IPS-15b (cell line): ENCODE measurements at regions not wholly inside any gene's neighbourhood (a gene's known extent, or its start where the extent isn't known, plus 50 kb on each side); places are given as distances from the start of the nearest gene placed in this dataset.

Experiments used
- H3K27me3 ChIP-seq: one replicate; pipeline ENCODE4 v1.6.1; 2013; ENCODE audit warnings: low read length; ENCODE audit not compliant: control insufficient read depth, insufficient read depth
- H3K36me3 ChIP-seq: one replicate; pipeline ENCODE4 v1.6.1; 2013; ENCODE audit warnings: low read length; ENCODE audit not compliant: control insufficient read depth, insufficient read depth
- H3K4me1 ChIP-seq: one replicate; pipeline ENCODE4 v1.6.1; 2013; ENCODE audit warnings: mild to moderate bottlenecking, low read length; ENCODE audit not compliant: control insufficient read depth, insufficient read depth
- H3K4me3 ChIP-seq: one replicate; pipeline ENCODE4 v1.5.1; 2013; ENCODE audit warnings: low read depth, low read length
- H3K9ac ChIP-seq: one replicate; pipeline ENCODE4 v1.6.1; 2013; ENCODE audit warnings: low read depth, mild to moderate bottlenecking, low read length
- H3K9me3 ChIP-seq: one replicate; pipeline ENCODE4 v1.6.1; 2013; ENCODE audit warnings: mild to moderate bottlenecking, low read length; ENCODE audit not compliant: control insufficient read depth, insufficient read depth

- no peak overlapping the region for H3K4me3 ChIP-seq
- H3K9ac ChIP-seq = no peak overlapping the region
- peaks cover 6% of the 10 kb centered on the region for H3K4me1 ChIP-seq
- no peaks in the 10 kb centered on the region for H3K9me3 ChIP-seq
- no peaks in the 10 kb centered on the region for H3K27me3 ChIP-seq
- no peaks in the 10 kb centered on the region for H3K36me3 ChIP-seq
Measured at GRCh38 chr9:105158020-105158419, 86.4 kb upstream of the SLC44A1 start.

- no peaks in the 10 kb centered on the region for H3K36me3 ChIP-seq
- H3K9ac ChIP-seq = no peak overlapping the region
- no peaks in the 10 kb centered on the region for H3K27me3 ChIP-seq
- no peaks in the 10 kb centered on the region for H3K9me3 ChIP-seq
- H3K4me1 ChIP-seq = peaks cover 6% of the 10 kb centered on the region
- no peak overlapping the region for H3K4me3 ChIP-seq
Measured at GRCh38 chr9:105158898-105159297, 85.6 kb upstream of the SLC44A1 start.

- no peak overlapping the region for H3K4me3 ChIP-seq
- no peaks in the 10 kb centered on the region for H3K36me3 ChIP-seq
- no peaks in the 10 kb centered on the region for H3K9me3 ChIP-seq
- no peaks in the 10 kb centered on the region for H3K27me3 ChIP-seq
- H3K4me1 ChIP-seq = peaks cover 9% of the 10 kb centered on the region
- no peak overlapping the region for H3K9ac ChIP-seq
Measured at GRCh38 chr9:105168870-105169319, 75.6 kb upstream of the SLC44A1 start.

GRCh38 chr9:105171076-105171475, 73.4 kb upstream of the SLC44A1 start:
- no peaks in the 10 kb centered on the region for H3K36me3 ChIP-seq
- no peak overlapping the region for H3K9ac ChIP-seq
- H3K4me3 ChIP-seq = no peak overlapping the region
- H3K4me1 ChIP-seq = peaks cover 16% of the 10 kb centered on the region
- no peaks in the 10 kb centered on the region for H3K9me3 ChIP-seq
- H3K27me3 ChIP-seq = no peaks in the 10 kb centered on the region

- Histone ChIP-seq H3K36me3 (no peaks in the 10 kb centered on the region), H3K4me3 (no peak overlapping the region), H3K27me3 (no peaks in the 10 kb centered on the region), H3K9me3 (no peaks in the 10 kb centered on the region), H3K4me1 (peaks cover 16% of the 10 kb centered on the region), H3K9ac (no peak overlapping the region)
Measured at GRCh38 chr9:105171589-105171988, 72.9 kb upstream of the SLC44A1 start.

GRCh38 chr9:105172436-105172835, 72.0 kb upstream of the SLC44A1 start:
- Histone ChIP-seq H3K36me3 (no peaks in the 10 kb centered on the region), H3K9me3 (no peaks in the 10 kb centered on the region), H3K9ac (no peak overlapping the region), H3K27me3 (no peaks in the 10 kb centered on the region), H3K4me3 (no peak overlapping the region), H3K4me1 (peaks cover 16% of the 10 kb centered on the region)

GRCh38 chr9:105173306-105173705, 71.1 kb upstream of the SLC44A1 start:
- H3K27me3 ChIP-seq = no peaks in the 10 kb centered on the region
- H3K9ac ChIP-seq = no peak overlapping the region
- no peaks in the 10 kb centered on the region for H3K9me3 ChIP-seq
- no peak overlapping the region for H3K4me3 ChIP-seq
- no peaks in the 10 kb centered on the region for H3K36me3 ChIP-seq
- H3K4me1 ChIP-seq = peaks cover 16% of the 10 kb centered on the region

GRCh38 chr9:105173826-105174225, 70.6 kb upstream of the SLC44A1 start:
- H3K4me3 ChIP-seq = no peak overlapping the region

GRCh38 chr9:105176194-105176593, 68.3 kb upstream of the SLC44A1 start:
- H3K9ac ChIP-seq = no peak overlapping the region
- H3K4me1 ChIP-seq = peaks cover 13% of the 10 kb centered on the region
- no peaks in the 10 kb centered on the region for H3K27me3 ChIP-seq
- H3K36me3 ChIP-seq = no peaks in the 10 kb centered on the region
- H3K4me3 ChIP-seq = no peak overlapping the region
- no peaks in the 10 kb centered on the region for H3K9me3 ChIP-seq

More at GRCh38 chr9:105173826-105174225, 70.6 kb upstream of the SLC44A1 start:
- no peaks in the 10 kb centered on the region for H3K36me3 ChIP-seq
- no peak overlapping the region for H3K9ac ChIP-seq
- H3K4me1 ChIP-seq = peaks cover 14% of the 10 kb centered on the region
- H3K27me3 ChIP-seq = no peaks in the 10 kb centered on the region
- H3K9me3 ChIP-seq = no peaks in the 10 kb centered on the region

- H3K9me3 ChIP-seq = no peaks in the 10 kb centered on the region
- H3K36me3 ChIP-seq = no peaks in the 10 kb centered on the region
- H3K4me3 ChIP-seq = no peak overlapping the region
- no peaks in the 10 kb centered on the region for H3K27me3 ChIP-seq
- no peak overlapping the region for H3K9ac ChIP-seq
- peaks cover 7% of the 10 kb centered on the region for H3K4me1 ChIP-seq
Measured at GRCh38 chr9:105178076-105178475, 66.4 kb upstream of the SLC44A1 start.

GRCh38 chr9:105187781-105188180, 56.7 kb upstream of the SLC44A1 start:
- H3K9ac ChIP-seq = no peak overlapping the region
- no peaks in the 10 kb centered on the region for H3K27me3 ChIP-seq
- H3K4me1 ChIP-seq = no peaks in the 10 kb centered on the region
- H3K4me3 ChIP-seq = no peak overlapping the region
- H3K9me3 ChIP-seq = no peaks in the 10 kb centered on the region
- no peaks in the 10 kb centered on the region for H3K36me3 ChIP-seq

GRCh38 chr9:105188746-105189145, 55.7 kb upstream of the SLC44A1 start:
- Histone ChIP-seq H3K4me3 (no peak overlapping the region), H3K4me1 (no peaks in the 10 kb centered on the region), H3K9ac (no peak overlapping the region), H3K36me3 (no peaks in the 10 kb centered on the region), H3K9me3 (no peaks in the 10 kb centered on the region), H3K27me3 (no peaks in the 10 kb centered on the region)
